GM23338 (cell line): ENCODE measurements at regions not wholly inside any gene's neighbourhood (a gene's known extent, or its start where the extent isn't known, plus 50 kb on each side); places are given as distances from the start of the nearest gene placed in this dataset.

Experiments used
- ATAC-seq: fragments of 200-7000 bp; cut with Tn5 transposase; 3 replicates; pipeline ENCODE4 v1.9.1; 2020
- DNase-seq: peaks from one replicate; pipeline ENCODE4 v3.0.0-alpha.2; 2015; ENCODE audit warnings: low spot score
- H2AFZ ChIP-seq: fragments of 200-600 bp; sonication (generic); 2 replicates; pipeline ENCODE4 v1.8.0; 2016; ENCODE audit warnings: antibody characterized with exemption, mild to moderate bottlenecking, moderate library complexity
- H3F3A ChIP-seq: fragments of 200-600 bp; sonication (generic); replicated peaks from 2 replicates; pipeline ENCODE4 v1.8.0; 2017; ENCODE audit warnings: antibody characterized with exemption, mixed run types, low read depth
- H3K27ac ChIP-seq: fragments of 200-600 bp; sonication (generic); 2 replicates; pipeline ENCODE4 v1.6.1; 2016; ENCODE audit warnings: low read depth
- H3K27me3 ChIP-seq: fragments of 200-600 bp; sonication (generic); 2 replicates; pipeline ENCODE4 v1.8.0; 2016; ENCODE audit warnings: mild to moderate bottlenecking, mixed run types, moderate library complexity; ENCODE audit not compliant: insufficient read depth
- H3K36me3 ChIP-seq: fragments of 200-600 bp; sonication (generic); 2 replicates; pipeline ENCODE4 v1.8.0; 2016; ENCODE audit warnings: mild to moderate bottlenecking; ENCODE audit not compliant: insufficient read depth
- H3K4me1 ChIP-seq: fragments of 200-600 bp; sonication (generic); 2 replicates; pipeline ENCODE4 v1.8.0; 2016; ENCODE audit warnings: mild to moderate bottlenecking, moderate library complexity; ENCODE audit not compliant: insufficient read depth
- H3K4me2 ChIP-seq: fragments of 200-600 bp; sonication (generic); 2 replicates; pipeline ENCODE4 v1.7.1; 2017; ENCODE audit warnings: mixed run types
- H3K4me3 ChIP-seq: fragments of 200-600 bp; sonication (generic); 2 replicates; pipeline ENCODE4 v1.6.1; 2016; ENCODE audit warnings: mixed run types
- H3K79me2 ChIP-seq: fragments of 200-600 bp; sonication (generic); replicated peaks from 2 replicates; pipeline ENCODE4 v1.8.0; 2017; ENCODE audit warnings: mild to moderate bottlenecking; ENCODE audit not compliant: insufficient read depth
- H3K9me2 ChIP-seq: fragments of 200-600 bp; sonication (generic); 2 replicates; pipeline ENCODE4 v1.8.0; 2017; ENCODE audit not compliant: insufficient read depth
- H4K20me1 ChIP-seq: fragments of 200-600 bp; sonication (generic); replicated peaks from 2 replicates; pipeline ENCODE4 v1.8.0; 2017; ENCODE audit warnings: mild to moderate bottlenecking; ENCODE audit not compliant: insufficient read depth
- H3K27ac Mint-ChIP-seq: 2 replicates; pipeline ENCODE4 v1.8.0; 2020; ENCODE audit warnings: inconsistent platforms, mild to moderate bottlenecking, moderate library complexity, mixed read lengths
- H3K27me3 Mint-ChIP-seq: 3 replicates; pipeline ENCODE4 v1.8.0; 2022; ENCODE audit warnings: low read depth, mild to moderate bottlenecking, moderate library complexity, mixed read lengths, inconsistent platforms; ENCODE audit not compliant: insufficient read depth, poor library complexity
- H3K36me3 Mint-ChIP-seq: 3 replicates; pipeline ENCODE4 v1.8.0; 2021; ENCODE audit warnings: low read depth, mild to moderate bottlenecking, inconsistent platforms, moderate library complexity, mixed read lengths
- H3K4me1 Mint-ChIP-seq: 3 replicates; pipeline ENCODE4 v1.8.0; 2020; ENCODE audit warnings: mild to moderate bottlenecking, inconsistent platforms, mixed read lengths
- H3K4me3 Mint-ChIP-seq: 3 replicates; pipeline ENCODE4 v1.8.0; 2021; ENCODE audit warnings: moderate library complexity, mild to moderate bottlenecking, inconsistent platforms, mixed read lengths
- H3K9me3 Mint-ChIP-seq: 3 replicates; pipeline ENCODE4 v1.8.0; 2020; ENCODE audit warnings: moderate library complexity, mild to moderate bottlenecking, inconsistent platforms, mixed read lengths
- CREB1 ChIP-seq: fragments of 250-450 bp; sonication (Bioruptor Pico); IDR thresholded peaks from 2 replicates; pipeline ENCODE4 v1.5.0; 2020; ENCODE audit warnings: low read depth, mild to moderate bottlenecking, moderate library complexity
- EZH2 ChIP-seq: fragments of 200-600 bp; sonication (generic); IDR thresholded peaks from one replicate; pipeline ENCODE4 v1.8.0; 2017; ENCODE audit warnings: antibody characterized with exemption, mild to moderate bottlenecking, low read depth; ENCODE audit not compliant: unreplicated experiment
- EZH2phosphoT487 ChIP-seq: fragments of 200-600 bp; sonication (generic); IDR thresholded peaks from one replicate; pipeline ENCODE4 v1.8.1; 2018; ENCODE audit warnings: antibody characterized with exemption; ENCODE audit not compliant: unreplicated experiment
- JUNB ChIP-seq: IDR thresholded peaks from one replicate; pipeline ENCODE4 v1.6.1; 2016; ENCODE audit warnings: antibody characterized with exemption; ENCODE audit not compliant: unreplicated experiment
- NANOG ChIP-seq: IDR thresholded peaks from 2 replicates; pipeline ENCODE4 v1.6.1; 2016; ENCODE audit warnings: antibody characterized with exemption, borderline replicate concordance
- POLR2AphosphoS5 ChIP-seq: IDR thresholded peaks from 2 replicates; pipeline ENCODE4 v1.6.1; 2016; ENCODE audit warnings: antibody characterized with exemption, low read depth
- STAT1 ChIP-seq: IDR thresholded peaks from one replicate; pipeline ENCODE4 v1.6.1; 2016; ENCODE audit warnings: antibody characterized with exemption; ENCODE audit not compliant: unreplicated experiment
- ZNF114 ChIP-seq: fragments of 250-450 bp; sonication (Bioruptor Pico); IDR thresholded peaks from 2 replicates; pipeline ENCODE4 v1.5.0; 2020; ENCODE audit warnings: mild to moderate bottlenecking, moderate library complexity
- ZNF331 ChIP-seq: fragments of 250-450 bp; sonication (Bioruptor Pico); IDR thresholded peaks from 2 replicates; pipeline ENCODE4 v1.5.0; 2020; ENCODE audit warnings: low read depth, mild to moderate bottlenecking, moderate library complexity
- TF ChIP-seq, protein P1 (sequence below), 2 experiments: fragments of 200-600 bp in 1 of 2; sonication (generic) in 1 of 2; conservative IDR thresholded peaks; 2 replicates each; pipeline versions ENCODE4 v1.5.1 to v1.6.1; 2016 to 2017; ENCODE audit warnings: antibody characterized with exemption in 2 of 2, low read depth in 2 of 2, mild to moderate bottlenecking in 2 of 2, moderate library complexity in 1 of 2
- TF ChIP-seq, protein P2 (sequence below): IDR thresholded peaks from one replicate; pipeline ENCODE4 v1.6.1; 2018; ENCODE audit warnings: antibody characterized with exemption; ENCODE audit not compliant: unreplicated experiment
- TF ChIP-seq, protein P3 (sequence below): IDR thresholded peaks from 2 replicates; pipeline ENCODE4 v1.6.1; 2016; ENCODE audit warnings: antibody characterized with exemption
- TF ChIP-seq, protein P4 (sequence below): fragments of 250-450 bp; sonication (Bioruptor Pico); IDR thresholded peaks from 2 replicates; pipeline ENCODE4 v1.5.0; 2020; ENCODE audit warnings: mild to moderate bottlenecking, moderate library complexity

DNA sequence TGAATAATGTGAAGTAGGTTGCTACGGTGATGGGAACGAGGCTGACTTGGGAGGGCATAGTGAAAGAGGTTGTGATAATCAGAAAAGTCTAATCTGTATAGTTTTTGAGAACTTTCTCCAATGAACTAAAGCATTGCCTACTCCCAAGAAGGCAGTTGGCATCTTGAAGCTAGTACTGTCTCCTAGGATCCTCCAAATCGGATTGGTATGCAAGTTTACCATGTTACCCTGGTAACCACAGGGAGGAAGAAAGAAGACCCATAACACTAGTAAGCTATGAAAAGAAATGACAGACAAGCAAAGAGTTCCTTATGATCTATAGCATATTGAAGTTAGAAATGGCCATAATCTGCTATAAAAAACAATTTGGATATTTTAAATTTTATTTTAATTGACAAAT, 127.2 kb upstream of the SYNPR start:
- Histone ChIP-seq H2AFZ (no peak overlapping the region), H3K4me3 (no peak overlapping the region), H4K20me1 (no peaks in the 10 kb centered on the region), H3F3A (no peaks in the 10 kb centered on the region), H3K27ac (no peak overlapping the region), H3K4me1 (peaks cover 5% of the 10 kb centered on the region; the same call in 1 of the 2 replicates), H3K79me2 (no peaks in the 10 kb centered on the region), H3K27me3 (no peaks in the 10 kb centered on the region), H3K36me3 (no peaks in the 10 kb centered on the region), H3K4me2 (no peak overlapping the region), H3K9me2 (no peaks in the 10 kb centered on the region)
- no peaks in the 10 kb centered on the region for H3K9me3 Mint-ChIP-seq
- DNase-seq (no peak), ATAC-seq (no peak)
- no peak overlapping the region for H3K4me3 Mint-ChIP-seq
- no peak overlapping the region for H3K27ac Mint-ChIP-seq
- no peaks in the 10 kb centered on the region for H3K36me3 Mint-ChIP-seq
- TF ChIP-seq EZH2phosphoT487 = no peak
- no peak for TF ChIP-seq ZNF331
- TF ChIP-seq NANOG = no peak
- TF ChIP-seq, protein P1, sequence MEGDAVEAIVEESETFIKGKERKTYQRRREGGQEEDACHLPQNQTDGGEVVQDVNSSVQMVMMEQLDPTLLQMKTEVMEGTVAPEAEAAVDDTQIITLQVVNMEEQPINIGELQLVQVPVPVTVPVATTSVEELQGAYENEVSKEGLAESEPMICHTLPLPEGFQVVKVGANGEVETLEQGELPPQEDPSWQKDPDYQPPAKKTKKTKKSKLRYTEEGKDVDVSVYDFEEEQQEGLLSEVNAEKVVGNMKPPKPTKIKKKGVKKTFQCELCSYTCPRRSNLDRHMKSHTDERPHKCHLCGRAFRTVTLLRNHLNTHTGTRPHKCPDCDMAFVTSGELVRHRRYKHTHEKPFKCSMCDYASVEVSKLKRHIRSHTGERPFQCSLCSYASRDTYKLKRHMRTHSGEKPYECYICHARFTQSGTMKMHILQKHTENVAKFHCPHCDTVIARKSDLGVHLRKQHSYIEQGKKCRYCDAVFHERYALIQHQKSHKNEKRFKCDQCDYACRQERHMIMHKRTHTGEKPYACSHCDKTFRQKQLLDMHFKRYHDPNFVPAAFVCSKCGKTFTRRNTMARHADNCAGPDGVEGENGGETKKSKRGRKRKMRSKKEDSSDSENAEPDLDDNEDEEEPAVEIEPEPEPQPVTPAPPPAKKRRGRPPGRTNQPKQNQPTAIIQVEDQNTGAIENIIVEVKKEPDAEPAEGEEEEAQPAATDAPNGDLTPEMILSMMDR (conservative IDR thresholded peaks at IDR 0.05; ENCODE audit: low read depth in 2 of 2) = no peak
- TF ChIP-seq, protein P2, sequence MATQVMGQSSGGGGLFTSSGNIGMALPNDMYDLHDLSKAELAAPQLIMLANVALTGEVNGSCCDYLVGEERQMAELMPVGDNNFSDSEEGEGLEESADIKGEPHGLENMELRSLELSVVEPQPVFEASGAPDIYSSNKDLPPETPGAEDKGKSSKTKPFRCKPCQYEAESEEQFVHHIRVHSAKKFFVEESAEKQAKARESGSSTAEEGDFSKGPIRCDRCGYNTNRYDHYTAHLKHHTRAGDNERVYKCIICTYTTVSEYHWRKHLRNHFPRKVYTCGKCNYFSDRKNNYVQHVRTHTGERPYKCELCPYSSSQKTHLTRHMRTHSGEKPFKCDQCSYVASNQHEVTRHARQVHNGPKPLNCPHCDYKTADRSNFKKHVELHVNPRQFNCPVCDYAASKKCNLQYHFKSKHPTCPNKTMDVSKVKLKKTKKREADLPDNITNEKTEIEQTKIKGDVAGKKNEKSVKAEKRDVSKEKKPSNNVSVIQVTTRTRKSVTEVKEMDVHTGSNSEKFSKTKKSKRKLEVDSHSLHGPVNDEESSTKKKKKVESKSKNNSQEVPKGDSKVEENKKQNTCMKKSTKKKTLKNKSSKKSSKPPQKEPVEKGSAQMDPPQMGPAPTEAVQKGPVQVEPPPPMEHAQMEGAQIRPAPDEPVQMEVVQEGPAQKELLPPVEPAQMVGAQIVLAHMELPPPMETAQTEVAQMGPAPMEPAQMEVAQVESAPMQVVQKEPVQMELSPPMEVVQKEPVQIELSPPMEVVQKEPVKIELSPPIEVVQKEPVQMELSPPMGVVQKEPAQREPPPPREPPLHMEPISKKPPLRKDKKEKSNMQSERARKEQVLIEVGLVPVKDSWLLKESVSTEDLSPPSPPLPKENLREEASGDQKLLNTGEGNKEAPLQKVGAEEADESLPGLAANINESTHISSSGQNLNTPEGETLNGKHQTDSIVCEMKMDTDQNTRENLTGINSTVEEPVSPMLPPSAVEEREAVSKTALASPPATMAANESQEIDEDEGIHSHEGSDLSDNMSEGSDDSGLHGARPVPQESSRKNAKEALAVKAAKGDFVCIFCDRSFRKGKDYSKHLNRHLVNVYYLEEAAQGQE = no peak
- TF ChIP-seq, protein P3, sequence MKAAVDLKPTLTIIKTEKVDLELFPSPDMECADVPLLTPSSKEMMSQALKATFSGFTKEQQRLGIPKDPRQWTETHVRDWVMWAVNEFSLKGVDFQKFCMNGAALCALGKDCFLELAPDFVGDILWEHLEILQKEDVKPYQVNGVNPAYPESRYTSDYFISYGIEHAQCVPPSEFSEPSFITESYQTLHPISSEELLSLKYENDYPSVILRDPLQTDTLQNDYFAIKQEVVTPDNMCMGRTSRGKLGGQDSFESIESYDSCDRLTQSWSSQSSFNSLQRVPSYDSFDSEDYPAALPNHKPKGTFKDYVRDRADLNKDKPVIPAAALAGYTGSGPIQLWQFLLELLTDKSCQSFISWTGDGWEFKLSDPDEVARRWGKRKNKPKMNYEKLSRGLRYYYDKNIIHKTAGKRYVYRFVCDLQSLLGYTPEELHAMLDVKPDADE = no peak
- no peak for TF ChIP-seq CREB1
- no peak for TF ChIP-seq EZH2
- no peak for TF ChIP-seq STAT1
- TF ChIP-seq, protein P4, sequence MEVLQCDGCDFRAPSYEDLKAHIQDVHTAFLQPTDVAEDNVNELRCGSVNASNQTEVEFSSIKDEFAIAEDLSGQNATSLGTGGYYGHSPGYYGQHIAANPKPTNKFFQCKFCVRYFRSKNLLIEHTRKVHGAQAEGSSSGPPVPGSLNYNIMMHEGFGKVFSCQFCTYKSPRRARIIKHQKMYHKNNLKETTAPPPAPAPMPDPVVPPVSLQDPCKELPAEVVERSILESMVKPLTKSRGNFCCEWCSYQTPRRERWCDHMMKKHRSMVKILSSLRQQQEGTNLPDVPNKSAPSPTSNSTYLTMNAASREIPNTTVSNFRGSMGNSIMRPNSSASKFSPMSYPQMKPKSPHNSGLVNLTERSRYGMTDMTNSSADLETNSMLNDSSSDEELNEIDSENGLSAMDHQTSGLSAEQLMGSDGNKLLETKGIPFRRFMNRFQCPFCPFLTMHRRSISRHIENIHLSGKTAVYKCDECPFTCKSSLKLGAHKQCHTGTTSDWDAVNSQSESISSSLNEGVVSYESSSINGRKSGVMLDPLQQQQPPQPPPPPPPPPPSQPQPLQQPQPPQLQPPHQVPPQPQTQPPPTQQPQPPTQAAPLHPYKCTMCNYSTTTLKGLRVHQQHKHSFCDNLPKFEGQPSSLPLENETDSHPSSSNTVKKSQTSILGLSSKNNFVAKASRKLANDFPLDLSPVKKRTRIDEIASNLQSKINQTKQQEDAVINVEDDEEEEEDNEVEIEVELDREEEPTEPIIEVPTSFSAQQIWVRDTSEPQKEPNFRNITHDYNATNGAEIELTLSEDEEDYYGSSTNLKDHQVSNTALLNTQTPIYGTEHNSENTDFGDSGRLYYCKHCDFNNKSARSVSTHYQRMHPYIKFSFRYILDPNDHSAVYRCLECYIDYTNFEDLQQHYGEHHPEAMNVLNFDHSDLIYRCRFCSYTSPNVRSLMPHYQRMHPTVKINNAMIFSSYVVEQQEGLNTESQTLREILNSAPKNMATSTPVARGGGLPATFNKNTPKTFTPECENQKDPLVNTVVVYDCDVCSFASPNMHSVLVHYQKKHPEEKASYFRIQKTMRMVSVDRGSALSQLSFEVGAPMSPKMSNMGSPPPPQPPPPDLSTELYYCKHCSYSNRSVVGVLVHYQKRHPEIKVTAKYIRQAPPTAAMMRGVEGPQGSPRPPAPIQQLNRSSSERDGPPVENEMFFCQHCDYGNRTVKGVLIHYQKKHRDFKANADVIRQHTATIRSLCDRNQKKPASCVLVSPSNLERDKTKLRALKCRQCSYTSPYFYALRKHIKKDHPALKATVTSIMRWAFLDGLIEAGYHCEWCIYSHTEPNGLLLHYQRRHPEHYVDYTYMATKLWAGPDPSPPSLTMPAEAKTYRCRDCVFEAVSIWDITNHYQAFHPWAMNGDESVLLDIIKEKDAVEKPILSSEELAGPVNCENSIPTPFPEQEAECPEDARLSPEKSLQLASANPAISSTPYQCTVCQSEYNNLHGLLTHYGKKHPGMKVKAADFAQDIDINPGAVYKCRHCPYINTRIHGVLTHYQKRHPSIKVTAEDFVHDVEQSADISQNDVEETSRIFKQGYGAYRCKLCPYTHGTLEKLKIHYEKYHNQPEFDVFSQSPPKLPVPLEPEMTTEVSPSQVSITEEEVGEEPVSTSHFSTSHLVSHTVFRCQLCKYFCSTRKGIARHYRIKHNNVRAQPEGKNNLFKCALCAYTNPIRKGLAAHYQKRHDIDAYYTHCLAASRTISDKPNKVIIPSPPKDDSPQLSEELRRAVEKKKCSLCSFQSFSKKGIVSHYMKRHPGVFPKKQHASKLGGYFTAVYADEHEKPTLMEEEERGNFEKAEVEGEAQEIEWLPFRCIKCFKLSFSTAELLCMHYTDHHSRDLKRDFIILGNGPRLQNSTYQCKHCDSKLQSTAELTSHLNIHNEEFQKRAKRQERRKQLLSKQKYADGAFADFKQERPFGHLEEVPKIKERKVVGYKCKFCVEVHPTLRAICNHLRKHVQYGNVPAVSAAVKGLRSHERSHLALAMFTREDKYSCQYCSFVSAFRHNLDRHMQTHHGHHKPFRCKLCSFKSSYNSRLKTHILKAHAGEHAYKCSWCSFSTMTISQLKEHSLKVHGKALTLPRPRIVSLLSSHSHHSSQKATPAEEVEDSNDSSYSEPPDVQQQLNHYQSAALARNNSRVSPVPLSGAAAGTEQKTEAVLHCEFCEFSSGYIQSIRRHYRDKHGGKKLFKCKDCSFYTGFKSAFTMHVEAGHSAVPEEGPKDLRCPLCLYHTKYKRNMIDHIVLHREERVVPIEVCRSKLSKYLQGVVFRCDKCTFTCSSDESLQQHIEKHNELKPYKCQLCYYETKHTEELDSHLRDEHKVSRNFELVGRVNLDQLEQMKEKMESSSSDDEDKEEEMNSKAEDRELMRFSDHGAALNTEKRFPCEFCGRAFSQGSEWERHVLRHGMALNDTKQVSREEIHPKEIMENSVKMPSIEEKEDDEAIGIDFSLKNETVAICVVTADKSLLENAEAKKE = no peak
- TF ChIP-seq JUNB = no peak
- TF ChIP-seq POLR2AphosphoS5 = no peak
- TF ChIP-seq ZNF114 = no peak
- no peaks in the 10 kb centered on the region for H3K4me1 Mint-ChIP-seq
- no peaks in the 10 kb centered on the region for H3K27me3 Mint-ChIP-seq
